ENCODE measurements at regions not wholly inside any gene's neighbourhood (a gene's known extent, or its start where the extent isn't known, plus 50 kb on each side); places are given as distances from the start of the nearest gene placed in this dataset.

GRCh38 chr21:29466532-29466931 is 167.8 kb downstream of the BACH1 start:
- TF ChIP-seq CTCF (IDR thresholded peaks at IDR 0.05; ENCODE audit: control extremely low read depth, extremely low read depth, low read depth, missing control alignments), result no peak
- ChIA-PET POLR2A (interaction anchor here (0.7 kb wide), 1 partner anchor 44 kb away, joined by 5 read pairs; no protein-coding TSS in a partner anchor), CTCF (interaction anchor here (1.1 kb wide), 1 partner anchor 11 kb away, joined by 5 read pairs; no protein-coding TSS in a partner anchor)
- no peak for DNase-seq (ENCODE audit: extremely low spot score)

- POLR2A ChIA-PET, result no interaction called here
- CTCF ChIA-PET, result no interaction called here
Measured at GRCh38 chr21:29470397-29470796, 171.7 kb downstream of the BACH1 start.

GRCh38 chr21:29473808-29474207 is 175.1 kb downstream of the BACH1 start:
- no peak for DNase-seq (ENCODE audit: extremely low spot score)
- ChIA-PET CTCF (interaction anchor here (0.9 to 1.5 kb wide), 2 partner anchors 10 to 20 kb away, joined by 3 to 4 read pairs; no protein-coding TSS in a partner anchor), POLR2A (no interaction called here)
- no peak for TF ChIP-seq CTCF (IDR thresholded peaks at IDR 0.05; ENCODE audit: control extremely low read depth, extremely low read depth, low read depth, missing control alignments)

More at GRCh38 chr21:29470397-29470796, 171.7 kb downstream of the BACH1 start:
- no peak for DNase-seq (ENCODE audit: extremely low spot score)
- TF ChIP-seq CTCF (IDR thresholded peaks at IDR 0.05; ENCODE audit: control extremely low read depth, extremely low read depth, low read depth, missing control alignments), result no peak

GRCh38 chr21:29475329-29475728 is 176.6 kb downstream of the BACH1 start:
- TF ChIP-seq CTCF (IDR thresholded peaks at IDR 0.05; ENCODE audit: control extremely low read depth, extremely low read depth, low read depth, missing control alignments), result no peak

GRCh38 chr21:29477347-29477746 is 178.6 kb downstream of the BACH1 start:
- TF ChIP-seq CTCF (IDR thresholded peaks at IDR 0.05; ENCODE audit: control extremely low read depth, extremely low read depth, low read depth, missing control alignments), result no peak
- no peak for DNase-seq (ENCODE audit: extremely low spot score)
- ChIA-PET CTCF (interaction anchor here (1.1 to 3.8 kb wide), 8 partner anchors 8 to 373 kb away, joined by 3 to 39 read pairs (median 6); no protein-coding TSS in a partner anchor), POLR2A (no interaction called here)

More at GRCh38 chr21:29475329-29475728, 176.6 kb downstream of the BACH1 start:
- ChIA-PET POLR2A (no interaction called here), CTCF (interaction anchor here (0.9 to 3.8 kb wide), 8 partner anchors 13 to 375 kb away, joined by 3 to 39 read pairs (median 4); no protein-coding TSS in a partner anchor)
- DNase-seq (ENCODE audit: extremely low spot score), result no peak

- CTCF ChIA-PET, result interaction anchor here (1.1 to 3.8 kb wide), 8 partner anchors 8 to 372 kb away, joined by 3 to 39 read pairs (median 6); no protein-coding TSS in a partner anchor
- TF ChIP-seq CTCF (IDR thresholded peaks at IDR 0.05; ENCODE audit: control extremely low read depth, extremely low read depth, low read depth, missing control alignments), result no peak
- POLR2A ChIA-PET, result no interaction called here
- DNase-seq (ENCODE audit: extremely low spot score), result no peak
Measured at GRCh38 chr21:29477941-29478340, 179.2 kb downstream of the BACH1 start.
